ENCODE measurements at regions not wholly inside any gene's neighbourhood (a gene's known extent, or its start where the extent isn't known, plus 50 kb on each side); places are given as distances from the start of the nearest gene placed in this dataset.

DNA sequence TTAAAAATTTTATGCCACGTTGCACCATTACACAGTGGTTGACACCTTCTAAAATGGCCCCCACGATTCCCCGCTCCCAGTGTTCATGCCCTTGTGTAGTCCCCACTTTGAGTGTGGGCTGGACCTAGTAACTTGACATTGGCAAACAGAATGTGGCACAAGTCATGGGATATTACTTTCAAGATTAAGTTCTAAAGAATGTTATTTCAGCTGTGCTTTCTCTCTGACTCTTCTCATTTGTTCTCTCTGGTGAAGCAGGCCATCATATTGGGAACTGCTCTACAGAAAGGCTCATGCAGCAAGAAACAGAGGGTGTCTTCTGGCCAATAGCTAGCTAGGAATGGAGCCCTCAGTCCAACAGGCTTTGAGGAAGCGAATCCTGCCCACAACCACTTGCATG is 67.1 kb downstream of the ATXN3L start:
- TF ChIP-seq, protein P1, sequence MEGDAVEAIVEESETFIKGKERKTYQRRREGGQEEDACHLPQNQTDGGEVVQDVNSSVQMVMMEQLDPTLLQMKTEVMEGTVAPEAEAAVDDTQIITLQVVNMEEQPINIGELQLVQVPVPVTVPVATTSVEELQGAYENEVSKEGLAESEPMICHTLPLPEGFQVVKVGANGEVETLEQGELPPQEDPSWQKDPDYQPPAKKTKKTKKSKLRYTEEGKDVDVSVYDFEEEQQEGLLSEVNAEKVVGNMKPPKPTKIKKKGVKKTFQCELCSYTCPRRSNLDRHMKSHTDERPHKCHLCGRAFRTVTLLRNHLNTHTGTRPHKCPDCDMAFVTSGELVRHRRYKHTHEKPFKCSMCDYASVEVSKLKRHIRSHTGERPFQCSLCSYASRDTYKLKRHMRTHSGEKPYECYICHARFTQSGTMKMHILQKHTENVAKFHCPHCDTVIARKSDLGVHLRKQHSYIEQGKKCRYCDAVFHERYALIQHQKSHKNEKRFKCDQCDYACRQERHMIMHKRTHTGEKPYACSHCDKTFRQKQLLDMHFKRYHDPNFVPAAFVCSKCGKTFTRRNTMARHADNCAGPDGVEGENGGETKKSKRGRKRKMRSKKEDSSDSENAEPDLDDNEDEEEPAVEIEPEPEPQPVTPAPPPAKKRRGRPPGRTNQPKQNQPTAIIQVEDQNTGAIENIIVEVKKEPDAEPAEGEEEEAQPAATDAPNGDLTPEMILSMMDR (IDR thresholded peaks at IDR 0.05), result no peak
- TF ChIP-seq POLR2A (IDR thresholded peaks at IDR 0.05), result no peak

All from body of pancreas (tissue), 4 donors.